GM18517 (cell line): ENCODE measurements at regions not wholly inside any gene's neighbourhood (a gene's known extent, or its start where the extent isn't known, plus 50 kb on each side); places are given as distances from the start of the nearest gene placed in this dataset.

Experiments used
- ATAC-seq: cut with Tn5 transposase; IDR thresholded peaks from one replicate; pipeline ENCODE4 v1.9.1; 2021; ENCODE audit warnings: mild to moderate bottlenecking, moderate library complexity; ENCODE audit not compliant: unreplicated experiment

GRCh38 chr14:96617635-96618034, 115.5 kb downstream of the PAPOLA start:
- ATAC-seq, result no peak

- no peak for ATAC-seq
Measured at GRCh38 chr14:96622926-96623325, 120.7 kb downstream of the PAPOLA start.

- no peak for ATAC-seq
Measured at GRCh38 chr14:96623676-96624484, 121.7 kb downstream of the PAPOLA start.

GRCh38 chr14:96624661-96625425, 122.7 kb downstream of the PAPOLA start:
- ATAC-seq, result no peak

GRCh38 chr14:96625426-96625985, 123.3 kb downstream of the PAPOLA start:
- ATAC-seq, result no peak

GRCh38 chr14:96626121-96626768, 124.1 kb downstream of the PAPOLA start:
- no peak for ATAC-seq

GRCh38 chr14:96626916-96627315, 124.7 kb downstream of the PAPOLA start:
- ATAC-seq, result no peak

GRCh38 chr14:96627386-96627785, 125.2 kb downstream of the PAPOLA start:
- ATAC-seq, result no peak

GRCh38 chr14:96627811-96628775, 125.9 kb downstream of the PAPOLA start:
- ATAC-seq, result no peak

GRCh38 chr14:96629082-96629481, 126.9 kb downstream of the PAPOLA start:
- no peak for ATAC-seq

- ATAC-seq, result no peak
Measured at GRCh38 chr14:96629558-96630222, 127.5 kb downstream of the PAPOLA start.

GRCh38 chr14:96630281-96630680, 128.1 kb downstream of the PAPOLA start:
- ATAC-seq, result no peak

GRCh38 chr14:96631030-96631429, 128.8 kb downstream of the PAPOLA start:
- no peak for ATAC-seq

- no peak for ATAC-seq
Measured at GRCh38 chr14:96631621-96632362, 129.6 kb downstream of the PAPOLA start.

- ATAC-seq, result no peak
Measured at GRCh38 chr14:96632363-96632758, 130.2 kb downstream of the PAPOLA start.

GRCh38 chr14:96633096-96633495, 130.9 kb downstream of the PAPOLA start:
- no peak for ATAC-seq

- no peak for ATAC-seq
Measured at GRCh38 chr14:96634481-96634880, 132.3 kb downstream of the PAPOLA start.

GRCh38 chr14:96634896-96635295, 132.7 kb downstream of the PAPOLA start:
- no peak for ATAC-seq

GRCh38 chr14:96635850-96636249, 133.7 kb downstream of the PAPOLA start:
- ATAC-seq, result no peak
